ENCODE measurements at regions not wholly inside any gene's neighbourhood (a gene's known extent, or its start where the extent isn't known, plus 50 kb on each side); places are given as distances from the start of the nearest gene placed in this dataset.

DNA sequence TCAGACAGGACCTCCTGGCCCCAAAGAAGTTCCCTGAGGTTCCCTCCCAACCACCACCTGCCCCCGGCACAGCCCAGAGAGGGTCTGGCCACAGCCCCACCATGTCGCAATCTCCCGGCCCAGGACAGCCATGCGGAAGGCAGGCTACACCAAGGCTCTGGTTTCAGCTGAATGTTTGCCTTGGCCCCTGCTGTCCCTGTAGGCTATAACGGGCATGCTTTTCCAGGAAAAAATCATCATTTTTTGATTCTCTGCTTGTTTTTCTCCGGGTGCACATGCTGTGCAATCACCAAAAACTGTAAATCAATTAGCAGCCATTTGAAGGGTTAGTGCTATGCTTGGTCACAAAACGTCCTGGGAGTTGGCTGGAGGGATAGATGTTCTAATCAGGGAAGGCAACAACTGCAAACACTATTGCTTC, 142.7 kb upstream of the IGF1R start:
- Histone ChIP-seq H3K27me3 (no peaks in the 10 kb centered on the region), H3K4me3 (no peak overlapping the region), H3K4me1 (peaks cover 0 to 49% (median 35%) of the 10 kb centered on the region in 4 donors), H3K36me3 (no peaks in the 10 kb centered on the region), H3K9me3 (no peaks in the 10 kb centered on the region), H3K27ac (peak overlapping the region; percentile 71 to 78)
- DNase-seq, result peak; percentile 91 to 94
- TF ChIP-seq, protein P1, sequence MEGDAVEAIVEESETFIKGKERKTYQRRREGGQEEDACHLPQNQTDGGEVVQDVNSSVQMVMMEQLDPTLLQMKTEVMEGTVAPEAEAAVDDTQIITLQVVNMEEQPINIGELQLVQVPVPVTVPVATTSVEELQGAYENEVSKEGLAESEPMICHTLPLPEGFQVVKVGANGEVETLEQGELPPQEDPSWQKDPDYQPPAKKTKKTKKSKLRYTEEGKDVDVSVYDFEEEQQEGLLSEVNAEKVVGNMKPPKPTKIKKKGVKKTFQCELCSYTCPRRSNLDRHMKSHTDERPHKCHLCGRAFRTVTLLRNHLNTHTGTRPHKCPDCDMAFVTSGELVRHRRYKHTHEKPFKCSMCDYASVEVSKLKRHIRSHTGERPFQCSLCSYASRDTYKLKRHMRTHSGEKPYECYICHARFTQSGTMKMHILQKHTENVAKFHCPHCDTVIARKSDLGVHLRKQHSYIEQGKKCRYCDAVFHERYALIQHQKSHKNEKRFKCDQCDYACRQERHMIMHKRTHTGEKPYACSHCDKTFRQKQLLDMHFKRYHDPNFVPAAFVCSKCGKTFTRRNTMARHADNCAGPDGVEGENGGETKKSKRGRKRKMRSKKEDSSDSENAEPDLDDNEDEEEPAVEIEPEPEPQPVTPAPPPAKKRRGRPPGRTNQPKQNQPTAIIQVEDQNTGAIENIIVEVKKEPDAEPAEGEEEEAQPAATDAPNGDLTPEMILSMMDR (IDR thresholded peaks at IDR 0.05), result peak; percentile 12 to 34
- intact Hi-C loops (cut with DNase I; ENCODE audit: low total_unique reads), result no loop called here

DNA sequence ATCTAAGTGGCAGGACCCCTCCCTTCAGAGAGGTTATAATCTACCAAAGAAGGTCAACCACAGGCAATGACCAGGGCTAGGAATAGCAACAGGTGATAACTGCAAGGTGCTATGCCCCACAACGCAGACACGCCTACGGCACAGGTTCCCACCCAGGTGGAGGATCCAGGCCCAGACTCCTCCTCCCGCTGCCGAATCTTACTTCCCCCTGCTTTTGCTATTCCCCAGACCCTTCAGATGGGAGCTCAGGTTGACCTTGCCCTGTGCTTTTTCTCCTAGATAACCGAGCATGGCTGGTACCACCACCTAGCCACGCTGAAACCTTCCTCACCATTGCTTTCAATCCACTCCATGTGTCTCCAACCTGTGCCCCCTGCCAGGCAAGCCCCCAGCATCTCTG, 142.2 kb upstream of the IGF1R start:
- H3K36me3 ChIP-seq, result no peaks in the 10 kb centered on the region
- intact Hi-C loops (cut with DNase I; ENCODE audit: low total_unique reads), result no loop called here
- H3K27ac ChIP-seq, result peak overlapping the region; percentile 71 to 78
- H3K4me1 ChIP-seq, result peaks cover 0 to 49% (median 35%) of the 10 kb centered on the region in 4 donors
- H3K9me3 ChIP-seq, result no peaks in the 10 kb centered on the region
- DNase-seq, result no peak
- H3K27me3 ChIP-seq, result no peaks in the 10 kb centered on the region
- TF ChIP-seq, protein P1 (IDR thresholded peaks at IDR 0.05), result no peak
- H3K4me3 ChIP-seq, result peak overlapping the region in 1 of 2 donors; percentile 23

- Histone ChIP-seq H3K27ac (peak overlapping the region; percentile 71 to 78), H3K4me3 (peak overlapping the region in 1 of 2 donors; percentile 23), H3K9me3 (no peaks in the 10 kb centered on the region), H3K36me3 (no peaks in the 10 kb centered on the region), H3K4me1 (peaks cover 0 to 49% (median 35%) of the 10 kb centered on the region in 4 donors), H3K27me3 (no peaks in the 10 kb centered on the region)
- TF ChIP-seq, protein P1 (IDR thresholded peaks at IDR 0.05), result peak in 1 of 2 experiments; percentile 30
- DNase-seq, result peak; percentile 58 to 81
- intact Hi-C loops (cut with DNase I; ENCODE audit: low total_unique reads), result no loop called here
These were observed 141.6 kb upstream of the IGF1R start for GRCh38 chr15:98506711-98507110.

- Histone ChIP-seq H3K9me3 (no peaks in the 10 kb centered on the region), H3K4me1 (no peaks in the 10 kb centered on the region), H3K4me3 (no peak overlapping the region), H3K27ac (no peak overlapping the region), H3K36me3 (no peaks in the 10 kb centered on the region), H3K27me3 (no peaks in the 10 kb centered on the region)
- no peak for DNase-seq
- TF ChIP-seq, protein P1 (IDR thresholded peaks at IDR 0.05), result no peak
- intact Hi-C loops (cut with DNase I; ENCODE audit: low total_unique reads), result loop anchor here (2.0 kb wide), 1 partner anchor 133 kb away; no protein-coding TSS in a partner anchor
These were observed 134.8 kb upstream of the IGF1R start for GRCh38 chr15:98513428-98513986.

DNA sequence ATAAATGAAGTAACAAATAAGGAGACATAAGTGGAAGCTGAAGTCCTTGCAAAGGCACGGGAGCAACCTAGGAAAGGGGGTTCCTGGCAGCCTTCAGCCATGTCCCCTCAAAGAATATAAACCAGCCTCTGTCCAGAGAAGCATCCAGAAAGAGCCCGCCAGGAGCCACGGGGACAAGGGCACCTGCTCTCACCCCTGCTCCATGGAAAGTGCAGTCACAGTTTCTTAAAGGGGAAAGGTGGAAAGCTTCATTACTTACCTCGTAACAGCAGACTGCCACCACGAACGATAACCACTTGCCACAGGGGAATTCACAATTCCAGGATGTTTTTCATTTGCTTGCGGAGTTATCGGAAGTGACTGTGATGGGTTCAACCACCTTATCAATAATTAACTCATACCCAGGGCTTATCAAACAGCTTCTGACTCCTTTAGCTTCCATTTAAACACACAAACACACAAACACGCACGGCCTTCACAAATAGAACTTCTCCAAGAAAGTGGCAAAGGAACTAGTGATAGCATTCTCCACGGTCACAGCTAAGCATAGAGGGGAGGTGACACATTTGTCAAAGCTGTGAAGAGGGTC, 134.2 kb upstream of the IGF1R start:
- Histone ChIP-seq H3K27ac (no peak overlapping the region), H3K27me3 (no peaks in the 10 kb centered on the region), H3K9me3 (no peaks in the 10 kb centered on the region), H3K4me3 (no peak overlapping the region), H3K4me1 (peaks cover 0 to 4% (median 2%) of the 10 kb centered on the region in 4 donors), H3K36me3 (no peaks in the 10 kb centered on the region)
- intact Hi-C loops (cut with DNase I; ENCODE audit: low total_unique reads), result no loop called here
- no peak for DNase-seq
- TF ChIP-seq, protein P1 (IDR thresholded peaks at IDR 0.05), result no peak
